H1 (cell line): ENCODE measurements at regions not wholly inside any gene's neighbourhood (a gene's known extent, or its start where the extent isn't known, plus 50 kb on each side); places are given as distances from the start of the nearest gene placed in this dataset.

Experiments used
- CTCF ChIA-PET: fragments of 300-600 bp; sonication (Branson Sonifier 250); formaldehyde crosslinking; loops from one replicate; lab custom pipeline; 2021; ENCODE audit not compliant: partially characterized antibody; lab: Charles Lee
- POLR2A ChIA-PET: fragments of 300-600 bp; sonication (Branson Sonifier 250); formaldehyde crosslinking; loops from one replicate; lab custom pipeline; 2021; ENCODE audit warnings: inconsistent platforms; ENCODE audit not compliant: partially characterized antibody; lab: Charles Lee
- DNase-seq, 2 experiments: peaks; one replicate each; pipeline versions ENCODE4 v3.0.0 to v3.0.0-alpha.2; 2010 to 2022; ENCODE audit warnings: low spot score in 2 of 2, low read depth in 1 of 2, mixed read lengths in 1 of 2
- FAIRE-seq: peaks from 2 replicates; lab custom pipeline; 2011; peaks lifted over from hg19 to GRCh38; lab: Jason Lieb, UNC
- H2AFZ ChIP-seq: 2 replicates; pipeline ENCODE4 v1.8.1; 2012; ENCODE audit warnings: low read length, inconsistent platforms
- H2AK5ac ChIP-seq: 2 replicates; pipeline ENCODE4 v1.6.1; 2013; ENCODE audit warnings: low read depth, low read length
- H2BK120ac ChIP-seq: replicated peaks from 2 replicates; pipeline ENCODE3; 2013; ENCODE audit warnings: low read depth, low read length, inconsistent platforms
- H2BK12ac ChIP-seq: 2 replicates; pipeline ENCODE4 v1.6.1; 2013; ENCODE audit warnings: low read depth, low read length
- H2BK15ac ChIP-seq: 2 replicates; pipeline ENCODE4 v1.6.1; 2013; ENCODE audit warnings: low read length
- H2BK20ac ChIP-seq: 2 replicates; pipeline ENCODE4 v1.6.1; 2013; ENCODE audit warnings: low read length
- H2BK5ac ChIP-seq: 2 replicates; pipeline ENCODE4 v1.6.1; 2013; ENCODE audit warnings: low read depth, low read length
- H3K14ac ChIP-seq: 2 replicates; pipeline ENCODE4 v1.6.1; 2013; ENCODE audit warnings: inconsistent platforms; ENCODE audit not compliant: insufficient read length
- H3K18ac ChIP-seq: 2 replicates; pipeline ENCODE4 v1.6.1; 2013; ENCODE audit warnings: low read length; ENCODE audit errors: extremely low read depth
- H3K23ac ChIP-seq: 2 replicates; pipeline ENCODE4 v1.6.1; 2013; ENCODE audit warnings: inconsistent platforms; ENCODE audit not compliant: insufficient read length
- H3K23me2 ChIP-seq: 2 replicates; pipeline ENCODE4 v1.6.1; 2013; ENCODE audit warnings: low read depth, low read length
- H3K27ac ChIP-seq: 2 replicates; pipeline ENCODE4 v1.6.1; 2011; ENCODE audit warnings: low read depth, low read length, inconsistent platforms
- H3K27me3 ChIP-seq, 4 experiments: replicated peaks in 1 of 4; 1 replicate in 1 of 4; 2 replicates in 3 of 4; pipeline versions ENCODE4 v1.6.1 to v1.8.1; 2011 to 2013; ENCODE audit warnings: low read length in 3 of 4, mild to moderate bottlenecking in 3 of 4, inconsistent platforms in 2 of 4, mixed read lengths in 2 of 4, moderate library complexity in 1 of 4; ENCODE audit not compliant: control insufficient read depth in 3 of 4, insufficient read depth in 3 of 4; ENCODE audit errors: extremely low read depth in 1 of 4
- H3K36me3 ChIP-seq, 4 experiments: 2 replicates each; pipeline versions ENCODE4 v1.6.1 to v1.8.1; 2011 to 2013; ENCODE audit warnings: mild to moderate bottlenecking in 4 of 4, low read length in 3 of 4, moderate library complexity in 2 of 4, control low read depth in 1 of 4, inconsistent platforms in 1 of 4; ENCODE audit not compliant: insufficient read depth in 4 of 4, control insufficient read depth in 2 of 4
- H3K4ac ChIP-seq: replicated peaks from 2 replicates; pipeline ENCODE3; 2013; ENCODE audit warnings: low read length, low read depth, mixed read lengths, inconsistent platforms; ENCODE audit not compliant: insufficient read length
- H3K4me1 ChIP-seq, 4 experiments: replicated peaks in 1 of 4; 1 replicate in 1 of 4; 2 replicates in 3 of 4; pipeline versions ENCODE4 v1.6.1 to v1.8.1; 2011 to 2013; ENCODE audit warnings: low read length in 3 of 4, inconsistent platforms in 2 of 4, mixed read lengths in 1 of 4; ENCODE audit not compliant: insufficient read depth in 4 of 4, control insufficient read depth in 3 of 4
- H3K4me2 ChIP-seq, 2 experiments: 2 replicates each; pipeline versions ENCODE4 v1.6.1 to v1.8.1; 2011 to 2013; ENCODE audit warnings: low read depth in 2 of 2, low read length in 2 of 2, control low read depth in 1 of 2, inconsistent platforms in 1 of 2, mild to moderate bottlenecking in 1 of 2; ENCODE audit not compliant: insufficient read depth in 1 of 2
- H3K4me3 ChIP-seq, 4 experiments: fragments of 200-600, 300-600 bp in 1 of 4; sonication (generic), shearing (Covaris generic), sonication (Bioruptor Twin) in 1 of 4; 2 replicates each; pipeline versions ENCODE4 v1.5.1 to v1.8.1; 2011 to 2016; ENCODE audit warnings: low read length in 4 of 4, low read depth in 3 of 4, control low read depth in 2 of 4, inconsistent platforms in 2 of 4, mild to moderate bottlenecking in 2 of 4, mixed read lengths in 1 of 4, moderate library complexity in 1 of 4; ENCODE audit not compliant: insufficient read depth in 2 of 4; ENCODE audit errors: extremely low read depth in 1 of 4
- H3K56ac ChIP-seq: replicated peaks from 2 replicates; pipeline ENCODE3; 2013; ENCODE audit warnings: low read depth, mild to moderate bottlenecking, mixed read lengths, low read length, inconsistent platforms; ENCODE audit not compliant: insufficient read length
- H3K79me1 ChIP-seq: 2 replicates; pipeline ENCODE4 v1.6.1; 2013; ENCODE audit warnings: low read depth, low read length, control low read depth
- H3K79me2 ChIP-seq, 2 experiments: 2 replicates each; pipeline versions ENCODE4 v1.6.1 to v1.8.1; 2012 to 2013; ENCODE audit warnings: low read length in 2 of 2, mild to moderate bottlenecking in 2 of 2, inconsistent platforms in 1 of 2; ENCODE audit not compliant: insufficient read depth in 2 of 2, control insufficient read depth in 1 of 2
- H3K9ac ChIP-seq, 4 experiments: replicated peaks in 1 of 4; 1 replicate in 1 of 4; 2 replicates in 3 of 4; pipeline versions ENCODE4 v1.6.1 to v1.8.1; 2011 to 2013; ENCODE audit warnings: low read depth in 3 of 4, low read length in 3 of 4, control low read depth in 2 of 4, mild to moderate bottlenecking in 2 of 4, moderate library complexity in 2 of 4, inconsistent platforms in 1 of 4; ENCODE audit errors: extremely low read depth in 1 of 4
- H3K9me3 ChIP-seq, 2 experiments: 2 replicates each; pipeline versions ENCODE4 v1.6.1 to v1.8.1; 2012 to 2013; ENCODE audit warnings: mild to moderate bottlenecking in 2 of 2, moderate library complexity in 2 of 2, control low read depth in 1 of 2, inconsistent platforms in 1 of 2, low read depth in 1 of 2, low read length in 1 of 2, mixed read lengths in 1 of 2; ENCODE audit not compliant: insufficient read depth in 2 of 2
- H4K20me1 ChIP-seq, 2 experiments: replicated peaks in 1 of 2; 2 replicates each; pipeline versions ENCODE3 to v1.8.1; 2011 to 2013; ENCODE audit warnings: inconsistent platforms in 2 of 2, low read length in 2 of 2, mild to moderate bottlenecking in 1 of 2; ENCODE audit not compliant: insufficient read depth in 2 of 2, control insufficient read depth in 1 of 2
- H4K5ac ChIP-seq: 2 replicates; pipeline ENCODE4 v1.6.1; 2013; ENCODE audit warnings: low read length, low read depth, mixed read lengths, inconsistent platforms; ENCODE audit not compliant: insufficient read length
- H4K8ac ChIP-seq: 2 replicates; pipeline ENCODE4 v1.8.0; 2013; ENCODE audit warnings: mild to moderate bottlenecking, moderate library complexity, low read length, inconsistent platforms; ENCODE audit not compliant: insufficient read depth; ENCODE audit errors: extremely low read depth
- H4K91ac ChIP-seq: replicated peaks from 2 replicates; pipeline ENCODE3; 2013; ENCODE audit warnings: low read length, mixed read lengths, inconsistent platforms; ENCODE audit not compliant: insufficient read length
- MAFK ChIP-seq: IDR thresholded peaks from 2 replicates; pipeline ENCODE4 v1.6.1; 2012; ENCODE audit warnings: low read depth, mild to moderate bottlenecking, improper control_type of control experiment, low read length
- WGBS, 2 experiments: shearing (Covaris generic) in 1 of 2; methylation state at CpG; one replicate each; pipeline versions ENCODE4 v1.1.6 to v1.1.7; 2013 to 2015; ENCODE audit warnings: low lambda C conversion rate in 2 of 2, mixed read lengths in 2 of 2, inconsistent platforms in 1 of 2, low coverage in 1 of 2, missing lambda C conversion rate in 1 of 2; ENCODE audit not compliant: insufficient replicate concordance in 2 of 2, insufficient coverage in 1 of 2, insufficient read length in 1 of 2; ENCODE audit errors: extremely low coverage in 1 of 2, missing lambda C conversion rate in 1 of 2; 5-methylcytosine and 5-hydroxymethylcytosine counted together
- TF ChIP-seq, protein P1 (sequence below), 3 experiments: IDR thresholded peaks; 1 replicate in 2 of 3; 2 replicates in 1 of 3; pipeline versions ENCODE4 v1.5.1 to v1.6.1; 2011; ENCODE audit warnings: low read length in 3 of 3, mild to moderate bottlenecking in 3 of 3, inconsistent platforms in 2 of 3, low read depth in 1 of 3, moderate library complexity in 1 of 3; ENCODE audit not compliant: insufficient read depth in 1 of 3; ENCODE audit errors: control extremely low read depth in 1 of 3

DNA sequence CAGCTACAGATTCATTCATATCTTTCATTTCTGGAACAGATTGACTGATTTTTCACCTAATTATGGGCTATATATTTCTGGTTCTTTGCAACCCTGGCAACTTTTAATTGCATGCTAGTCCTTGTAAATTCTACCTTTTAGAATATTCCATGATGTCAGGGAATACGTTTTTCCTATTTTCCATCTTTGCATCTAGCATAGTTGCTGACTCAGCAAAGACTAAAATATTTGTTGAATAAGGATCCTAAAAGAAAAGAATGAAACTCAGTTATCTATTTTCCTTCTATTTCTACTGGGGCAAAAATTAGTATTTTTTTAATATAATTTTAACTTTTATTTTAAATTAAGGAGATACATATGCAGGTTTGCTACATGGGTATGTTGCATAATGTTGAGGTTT, 438.3 kb downstream of the GXYLT1 start:
- peaks cover 0 to 7% (median 3%) of the 10 kb centered on the region in 4 experiments; a peak in 5 of 7 replicates for H3K4me1 ChIP-seq
- H3K18ac ChIP-seq: no peak overlapping the region
- POLR2A ChIA-PET: no interaction called here
- no peak overlapping the region for H3K4ac ChIP-seq
- no peak overlapping the region for H3K27ac ChIP-seq
- H2BK20ac ChIP-seq: no peak overlapping the region
- DNase-seq (no peak), FAIRE-seq (no peak)
- H3K23me2 ChIP-seq: peaks cover 2% of the 10 kb centered on the region; the same call in 1 of the 2 replicates
- no peaks in the 10 kb centered on the region for H3K79me1 ChIP-seq
- CTCF ChIA-PET: interaction anchor here (0.7 kb wide), 1 partner anchor 319 kb away, joined by 3 read pairs; no protein-coding TSS in a partner anchor
- no peaks in the 10 kb centered on the region for H3K79me2 ChIP-seq
- no peak overlapping the region for H3K56ac ChIP-seq
- no peak overlapping the region for H4K5ac ChIP-seq
- no peaks in the 10 kb centered on the region for H3K36me3 ChIP-seq
- H2BK5ac ChIP-seq: no peak overlapping the region
- no peak overlapping the region for H3K23ac ChIP-seq
- H4K8ac ChIP-seq: no peak overlapping the region
- H3K9ac ChIP-seq: no peak overlapping the region
- no peak overlapping the region for H2BK15ac ChIP-seq
- H4K20me1 ChIP-seq: no peaks in the 10 kb centered on the region
- H3K4me3 ChIP-seq: no peak overlapping the region
- H3K9me3 ChIP-seq: no peaks in the 10 kb centered on the region
- no peak overlapping the region for H2AFZ ChIP-seq
- H2AK5ac ChIP-seq: no peak overlapping the region
- no peaks in the 10 kb centered on the region for H3K27me3 ChIP-seq
- no peak overlapping the region for H4K91ac ChIP-seq
- no peak overlapping the region for H2BK120ac ChIP-seq
- WGBS, 2 experiments: 100% methylated on average over 1 of the region's 1 CpG; no CpG with 5 or more reads in 1 of the 2 experiments
- no peak overlapping the region for H3K4me2 ChIP-seq
- no peak overlapping the region for H3K14ac ChIP-seq
- H2BK12ac ChIP-seq: 0 out of 2 replicates have a peak overlapping the region, but pooled peaks have one; percentile 43
- TF ChIP-seq, protein P1, sequence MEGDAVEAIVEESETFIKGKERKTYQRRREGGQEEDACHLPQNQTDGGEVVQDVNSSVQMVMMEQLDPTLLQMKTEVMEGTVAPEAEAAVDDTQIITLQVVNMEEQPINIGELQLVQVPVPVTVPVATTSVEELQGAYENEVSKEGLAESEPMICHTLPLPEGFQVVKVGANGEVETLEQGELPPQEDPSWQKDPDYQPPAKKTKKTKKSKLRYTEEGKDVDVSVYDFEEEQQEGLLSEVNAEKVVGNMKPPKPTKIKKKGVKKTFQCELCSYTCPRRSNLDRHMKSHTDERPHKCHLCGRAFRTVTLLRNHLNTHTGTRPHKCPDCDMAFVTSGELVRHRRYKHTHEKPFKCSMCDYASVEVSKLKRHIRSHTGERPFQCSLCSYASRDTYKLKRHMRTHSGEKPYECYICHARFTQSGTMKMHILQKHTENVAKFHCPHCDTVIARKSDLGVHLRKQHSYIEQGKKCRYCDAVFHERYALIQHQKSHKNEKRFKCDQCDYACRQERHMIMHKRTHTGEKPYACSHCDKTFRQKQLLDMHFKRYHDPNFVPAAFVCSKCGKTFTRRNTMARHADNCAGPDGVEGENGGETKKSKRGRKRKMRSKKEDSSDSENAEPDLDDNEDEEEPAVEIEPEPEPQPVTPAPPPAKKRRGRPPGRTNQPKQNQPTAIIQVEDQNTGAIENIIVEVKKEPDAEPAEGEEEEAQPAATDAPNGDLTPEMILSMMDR (IDR thresholded peaks at IDR 0.05; ENCODE audit: control extremely low read depth in 1 of 3, insufficient read depth in 1 of 3, low read depth in 1 of 3, low read length in 3 of 3): no peak
- TF ChIP-seq MAFK: peak; percentile 97
